Heart right ventricle (tissue), 16 donors: ENCODE measurements at regions not wholly inside any gene's neighbourhood (a gene's known extent, or its start where the extent isn't known, plus 50 kb on each side); places are given as distances from the start of the nearest gene placed in this dataset.

Source experiments
- ATAC-seq, 8 donors: fragments of 200-7000 bp; cut with Tn5 transposase; one replicate each; pipeline ENCODE4 v1.9.1; 2020; ENCODE audit warnings: mild to moderate bottlenecking in 8 of 8, moderate library complexity in 8 of 8, moderate number of reproducible peaks in 1 of 8
- DNase-seq, 2 donors: peaks; one replicate each; pipeline ENCODE4 v3.0.0-alpha.2; 2020
- H3K27ac ChIP-seq, 10 donors: fragments of 200-600 bp; sonication (generic) in 2 of 10; one replicate each; pipeline versions ENCODE4 v1.5.0 to v1.8.0; 2020 to 2022; ENCODE audit warnings: mild to moderate bottlenecking in 3 of 10
- H3K27me3 ChIP-seq, 7 donors: fragments of 200-600 bp; one replicate each; pipeline ENCODE4 v1.8.0; 2021 to 2022; ENCODE audit warnings: mild to moderate bottlenecking in 2 of 7
- H3K36me3 ChIP-seq, 9 donors: fragments of 200-600 bp; sonication (generic) in 1 of 9; one replicate each; pipeline versions ENCODE4 v1.5.0 to v1.8.0; 2020 to 2022; ENCODE audit warnings: mild to moderate bottlenecking in 2 of 9
- H3K4me1 ChIP-seq, 9 donors: fragments of 200-600 bp; sonication (generic) in 1 of 9; one replicate each; pipeline versions ENCODE4 v1.5.0 to v1.8.0; 2020 to 2022; ENCODE audit warnings: mild to moderate bottlenecking in 4 of 9
- H3K4me3 ChIP-seq, 10 donors: fragments of 200-600 bp; sonication (generic) in 2 of 10; one replicate each; pipeline versions ENCODE4 v1.5.0 to v1.8.0; 2020 to 2022; ENCODE audit warnings: mild to moderate bottlenecking in 7 of 10, moderate library complexity in 2 of 10
- H3K9me3 ChIP-seq, 11 donors: fragments of 200-600 bp in 10 of 11; sonication (generic) in 2 of 11; one replicate each; pipeline versions ENCODE4 v1.5.0 to v1.8.0; 2013 to 2022; ENCODE audit warnings: mild to moderate bottlenecking in 2 of 11, control low read depth in 1 of 11, moderate library complexity in 1 of 11
- CTCF ChIP-seq, 9 donors: fragments of 200-600 bp; sonication (generic) in 2 of 9; IDR thresholded peaks; one replicate each; pipeline versions ENCODE4 v1.5.0 to v1.8.0; 2021 to 2022; ENCODE audit warnings: antibody characterized with exemption in 9 of 9, mild to moderate bottlenecking in 5 of 9, moderate library complexity in 1 of 9
- WGBS, 2 donors: extraction: QIAGEN DNeasy Blood & Tissue Kit; methylation state at CpG; one replicate each; pipeline ENCODE4 v1.1.7; 2013; ENCODE audit warnings: inconsistent platforms in 1 of 2; 5-methylcytosine and 5-hydroxymethylcytosine counted together
- intact Hi-C, 10 donors: fragments of 100-400 bp; cut with DNase I; formaldehyde crosslinking; loops; one replicate each; pipeline versions ENCODE4 v1.11.1 to v1.14.2; 2022
- donor health status: Arrhythmogenic right ventricular cardiomyopathy.
- donor health status: ischemic (EF 13 %, LVEDD 7.1; RV severe dilation, severe dysfunction).
- donor health status: healthy with polysubstance abuse.
- donor health status: DM: no; HTN: yes; CAD: no.
- donor health status: DM: no; HTN: no; CAD: no.
- donor health status: ischemic (EF 25% LVEDD 6.9; RV normal size, moderate dysfunction).
- donor health status: ischemic (EF 25% LVEDD 5.7; RV mildly dilated, moderate dysfunction).
- donor health status: healthy.
- donor health status: DM: yes; HTN: yes; CAD: no.
- donor health status: Ischemic cardiomyopathy.
- donor health status: ischemic (EF 35%, LVEDD 5.7; RV mildly dilated, moderate dysfunction).
- donor health status: nonischemic (EF 11% LVEDD 7.7; RV severe dilation, severe dysfunction).
- donor health status: DM: yes; HTN: yes; CAD: no.
- donor health status: PGD.
- donor health status: ischemic (EF 29% LVEDD 5.4; RV normal size, mild dysfunction).
- donor health status: nonischemic (EF 23%, LVEDD 6.1; RV moderate dilation, normal function).

- H3K9me3 ChIP-seq = peaks cover 0 to 35% (median 14%) of the 10 kb centered on the region in 11 donors
- H3K27me3 ChIP-seq = no peaks in the 10 kb centered on the region
- H3K36me3 ChIP-seq = no peaks in the 10 kb centered on the region
- no peak for ATAC-seq
- intact Hi-C loops = no loop called here
- no peak overlapping the region for H3K27ac ChIP-seq
- 75 to 83% methylated on average over 1 of the region's 1 CpG for WGBS, 2 donors
- TF ChIP-seq CTCF (IDR thresholded peaks at IDR 0.05) = no peak
- no peaks in the 10 kb centered on the region for H3K4me1 ChIP-seq
- H3K4me3 ChIP-seq = no peak overlapping the region
- DNase-seq = no peak
These were observed 1054.3 kb downstream of the TLE1 start for GRCh38 chr9:80635065-80635464.

GRCh38 chr9:80632041-80632440, 1057.3 kb downstream of the TLE1 start:
- no peak overlapping the region for H3K4me3 ChIP-seq
- H3K9me3 ChIP-seq = peaks cover 0 to 32% (median 14%) of the 10 kb centered on the region in 11 donors
- H3K4me1 ChIP-seq = no peaks in the 10 kb centered on the region
- DNase-seq = no peak
- no peaks in the 10 kb centered on the region for H3K36me3 ChIP-seq
- ATAC-seq = no peak
- TF ChIP-seq CTCF (IDR thresholded peaks at IDR 0.05) = no peak
- intact Hi-C loops = no loop called here
- no peak overlapping the region for H3K27ac ChIP-seq
- no peaks in the 10 kb centered on the region for H3K27me3 ChIP-seq

DNA sequence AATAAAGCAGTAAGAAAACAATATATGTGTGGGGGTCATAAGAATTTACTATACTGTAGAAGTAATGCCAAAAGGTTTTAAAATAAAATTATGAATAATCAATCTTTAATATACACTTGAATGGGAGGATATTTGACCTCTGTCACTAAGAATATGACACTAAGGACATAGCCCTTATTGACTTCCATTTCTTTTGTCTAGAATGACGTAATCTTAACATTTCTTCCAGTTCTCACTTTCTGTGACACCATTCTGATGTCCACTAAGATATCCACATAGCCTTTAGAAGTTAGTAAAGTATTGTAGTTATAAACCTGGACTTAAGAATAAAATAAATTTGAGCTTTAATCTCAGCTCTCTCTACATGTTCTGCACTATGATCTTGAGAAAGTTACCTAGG, 1050.7 kb downstream of the TLE4 start:
- no peak for TF ChIP-seq CTCF (IDR thresholded peaks at IDR 0.05)
- DNase-seq (no peak), ATAC-seq (no peak)
- Histone ChIP-seq H3K9me3 (peaks cover 0 to 10% (median 0%) of the 10 kb centered on the region in 11 donors), H3K36me3 (no peaks in the 10 kb centered on the region), H3K4me1 (no peaks in the 10 kb centered on the region), H3K4me3 (no peak overlapping the region), H3K27ac (no peak overlapping the region), H3K27me3 (no peaks in the 10 kb centered on the region)
- intact Hi-C loops = no loop called here
- WGBS, 2 donors = 46 to 72% methylated on average over 1 of the region's 1 CpG

DNA sequence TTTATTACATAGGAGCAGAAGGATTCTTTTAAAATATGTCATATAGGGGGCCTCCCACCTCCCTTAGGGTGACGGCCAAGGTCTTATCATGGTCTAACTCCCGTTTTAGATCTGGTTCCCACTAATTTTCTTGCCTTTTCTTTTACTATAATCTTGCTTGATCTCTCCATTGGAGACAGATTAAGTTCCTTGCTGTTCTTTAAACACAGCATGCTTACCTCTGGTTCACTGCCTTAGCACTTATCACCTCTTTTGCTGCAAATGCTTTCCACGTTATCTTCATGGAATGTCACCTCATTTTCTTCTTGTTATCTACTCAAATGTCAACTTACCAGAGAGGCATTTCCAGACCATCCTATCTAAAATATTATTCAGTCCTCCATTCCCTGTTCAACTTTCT, 1047.6 kb downstream of the TLE4 start:
- intact Hi-C loops = no loop called here
- Histone ChIP-seq H3K4me3 (no peak overlapping the region), H3K27me3 (no peaks in the 10 kb centered on the region), H3K4me1 (no peaks in the 10 kb centered on the region), H3K36me3 (no peaks in the 10 kb centered on the region), H3K27ac (no peak overlapping the region), H3K9me3 (peaks cover 0 to 10% (median 0%) of the 10 kb centered on the region in 11 donors)
- no peak for ATAC-seq
- WGBS, 2 donors = 17 to 20% methylated on average over 3 of the region's 3 CpGs
- no peak for TF ChIP-seq CTCF (IDR thresholded peaks at IDR 0.05)
- DNase-seq = no peak

DNA sequence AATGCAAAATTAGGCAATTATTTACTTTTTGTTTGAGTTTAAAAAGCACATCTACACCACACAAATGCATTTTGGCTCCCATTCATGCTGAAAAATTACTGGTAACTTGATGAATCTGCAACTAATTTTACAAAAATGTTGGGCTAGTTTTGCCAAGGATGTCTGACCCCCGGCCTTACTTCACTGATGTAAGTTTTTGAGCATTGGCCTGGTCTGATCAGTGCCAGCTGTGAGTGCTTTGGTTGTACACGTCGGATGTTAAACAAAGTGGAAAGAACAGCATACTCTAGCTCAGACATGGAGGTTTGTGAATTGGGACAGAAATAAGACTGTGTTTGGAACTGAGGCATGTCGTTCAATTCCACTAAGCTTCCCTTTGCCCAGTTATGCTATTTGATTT, 1044.2 kb downstream of the TLE4 start:
- no peaks in the 10 kb centered on the region for H3K4me1 ChIP-seq
- 65 to 69% methylated on average over 4 of the region's 4 CpGs for WGBS, 2 donors
- H3K27me3 ChIP-seq = no peaks in the 10 kb centered on the region
- DNase-seq (no peak), ATAC-seq (no peak)
- no peaks in the 10 kb centered on the region for H3K36me3 ChIP-seq
- H3K4me3 ChIP-seq = no peak overlapping the region
- peaks cover 0 to 10% (median 0%) of the 10 kb centered on the region in 11 donors for H3K9me3 ChIP-seq
- no peak overlapping the region for H3K27ac ChIP-seq
- intact Hi-C loops = no loop called here
- no peak for TF ChIP-seq CTCF (IDR thresholded peaks at IDR 0.05)
